ENCODE measurements at regions not wholly inside any gene's neighbourhood (a gene's known extent, or its start where the extent isn't known, plus 50 kb on each side); places are given as distances from the start of the nearest gene placed in this dataset.
"Not testable (repeated sequence)": the region's sequence is repeated elsewhere in the genome, so short reads cannot be mapped to it uniquely, and the experiment has no call there.

GRCh38 chr12:59357811-59358210 lies 238.0 kb upstream of the SLC16A7 start:
- no peak for ATAC-seq
- Mint-ChIP-seq H3K27me3 (ENCODE audit: low read depth) (no peaks in the 10 kb centered on the region), H3K4me3 (no peak overlapping the region), H3K9me3 (no peaks in the 10 kb centered on the region), H3K36me3 (ENCODE audit: insufficient read depth) (no peaks in the 10 kb centered on the region), H3K4me1 (ENCODE audit: low read depth) (no peaks in the 10 kb centered on the region)
- DNase-seq = no peak

DNA sequence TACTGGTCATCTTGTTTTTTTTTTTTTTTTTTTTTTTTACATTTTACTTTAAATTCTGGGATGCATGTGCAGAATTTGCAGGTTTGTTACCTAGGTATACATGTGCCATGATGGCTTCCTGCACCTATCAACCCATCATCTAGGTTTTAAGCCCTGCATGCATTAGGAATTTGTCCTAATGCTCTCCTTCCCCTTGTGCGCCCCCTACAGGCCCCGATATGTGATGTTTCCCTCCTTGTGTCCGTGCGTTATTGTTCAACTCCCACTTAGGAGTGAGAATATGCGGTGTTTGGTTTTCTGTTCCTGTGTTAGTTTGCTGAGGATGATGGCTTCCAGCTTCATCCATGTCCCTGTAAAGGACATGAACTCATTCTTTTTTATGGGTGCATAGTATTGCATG lies 249.6 kb upstream of the SLC16A7 start:
- not testable (repeated sequence) for H3K36me3 Mint-ChIP-seq (ENCODE audit: insufficient read depth); H3K27me3 Mint-ChIP-seq (ENCODE audit: low read depth); H3K4me3 Mint-ChIP-seq; DNase-seq; H3K4me1 Mint-ChIP-seq (ENCODE audit: low read depth); ATAC-seq
- peaks cover 10% of the 10 kb centered on the region for H3K9me3 Mint-ChIP-seq

DNA sequence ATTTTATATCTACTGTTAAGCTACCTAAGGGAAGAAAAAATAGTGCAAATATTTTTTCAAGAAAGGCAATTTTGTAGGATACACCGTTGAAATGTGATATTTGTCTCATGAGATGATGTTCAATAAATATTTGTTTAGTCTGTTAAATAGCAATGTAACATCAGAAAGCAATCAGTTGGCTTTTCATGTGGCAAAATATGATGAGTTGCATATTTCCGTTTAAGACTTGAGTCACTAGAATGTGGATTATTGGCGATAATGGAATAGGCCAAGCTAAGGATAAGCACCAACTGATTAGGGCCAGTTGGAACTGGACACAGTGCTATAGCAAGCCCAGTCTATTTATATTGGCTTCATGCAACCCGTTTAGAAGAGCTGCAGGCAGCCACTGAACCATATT lies 250.4 kb upstream of the SLC16A7 start:
- no peaks in the 10 kb centered on the region for H3K4me1 Mint-ChIP-seq (ENCODE audit: low read depth)
- no peak overlapping the region for H3K4me3 Mint-ChIP-seq
- DNase-seq (no peak), ATAC-seq (no peak)
- no peaks in the 10 kb centered on the region for H3K36me3 Mint-ChIP-seq (ENCODE audit: insufficient read depth)
- H3K9me3 Mint-ChIP-seq = peaks cover 10% of the 10 kb centered on the region
- no peaks in the 10 kb centered on the region for H3K27me3 Mint-ChIP-seq (ENCODE audit: low read depth)

GRCh38 chr12:59344224-59344623 lies 251.6 kb upstream of the SLC16A7 start:
- DNase-seq = no peak
- no peaks in the 10 kb centered on the region for H3K36me3 Mint-ChIP-seq (ENCODE audit: insufficient read depth)
- peaks cover 15% of the 10 kb centered on the region for H3K9me3 Mint-ChIP-seq
- ATAC-seq = no peak
- no peak overlapping the region for H3K4me3 Mint-ChIP-seq
- no peaks in the 10 kb centered on the region for H3K27me3 Mint-ChIP-seq (ENCODE audit: low read depth)
- H3K4me1 Mint-ChIP-seq (ENCODE audit: low read depth) = no peaks in the 10 kb centered on the region

DNA sequence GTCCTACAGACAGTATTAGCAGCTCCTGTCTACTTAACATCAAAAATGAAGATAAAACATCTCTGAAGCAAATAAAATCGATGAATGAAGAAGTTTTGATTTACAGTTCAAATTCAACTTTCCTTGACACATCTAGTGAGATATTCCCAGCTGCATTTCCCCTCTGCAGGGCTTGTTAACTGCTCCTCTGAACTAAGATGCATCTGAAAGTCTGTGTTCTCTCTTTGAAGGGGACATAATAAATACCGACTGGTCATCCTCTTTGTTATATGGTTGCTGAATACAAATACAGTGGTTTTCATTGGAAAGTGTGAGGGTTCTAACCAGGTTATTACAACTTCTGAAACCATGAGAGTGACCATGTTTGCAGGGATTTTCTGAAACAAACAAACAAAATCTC lies 266.4 kb upstream of the SLC16A7 start:
- no peaks in the 10 kb centered on the region for H3K36me3 Mint-ChIP-seq (ENCODE audit: insufficient read depth)
- no peak for DNase-seq
- H3K4me3 Mint-ChIP-seq = no peak overlapping the region
- no peak for ATAC-seq
- H3K27me3 Mint-ChIP-seq (ENCODE audit: low read depth) = no peaks in the 10 kb centered on the region
- H3K9me3 Mint-ChIP-seq = no peaks in the 10 kb centered on the region
- H3K4me1 Mint-ChIP-seq (ENCODE audit: low read depth) = no peaks in the 10 kb centered on the region

DNA sequence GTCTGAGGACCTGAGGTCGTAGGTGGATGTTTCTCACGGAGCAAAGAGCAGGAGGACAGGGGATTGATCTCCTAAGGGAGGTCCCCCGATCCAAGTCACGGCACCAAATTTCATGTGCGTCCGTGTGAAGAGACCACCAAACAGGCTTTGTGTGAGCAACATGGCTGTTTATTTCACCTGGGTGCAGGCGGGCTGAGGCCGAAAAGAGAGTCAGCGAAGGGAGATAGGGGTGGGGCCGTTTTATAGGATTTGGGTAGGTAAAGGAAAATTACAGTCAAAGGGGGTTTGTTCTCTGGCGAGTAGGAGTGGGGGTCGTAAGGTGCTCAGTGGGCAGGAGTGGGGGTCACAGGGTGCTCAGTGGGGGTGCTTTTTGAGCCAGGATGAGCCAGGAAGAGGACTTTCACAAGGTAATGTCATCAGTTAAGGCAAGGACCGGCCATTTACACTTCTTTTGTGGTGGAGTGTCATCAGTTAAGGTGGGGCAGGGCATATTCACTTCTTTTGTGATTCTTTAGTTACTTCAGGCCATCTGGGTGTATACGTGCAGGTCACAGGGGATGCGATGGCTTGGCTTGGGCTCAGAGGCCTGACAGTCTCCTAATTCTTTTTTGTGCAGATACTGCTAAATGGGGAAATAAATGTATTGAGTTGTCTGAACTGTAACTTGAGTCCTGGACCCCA lies 267.3 kb upstream of the SLC16A7 start:
- H3K9me3 Mint-ChIP-seq; ATAC-seq; H3K36me3 Mint-ChIP-seq (ENCODE audit: insufficient read depth): not testable (repeated sequence)

GRCh38 chr12:59326457-59326856 lies 269.4 kb upstream of the SLC16A7 start:
- not testable (repeated sequence) for H3K9me3 Mint-ChIP-seq; H3K4me3 Mint-ChIP-seq; H3K4me1 Mint-ChIP-seq (ENCODE audit: low read depth); ATAC-seq; H3K36me3 Mint-ChIP-seq (ENCODE audit: insufficient read depth); DNase-seq; H3K27me3 Mint-ChIP-seq (ENCODE audit: low read depth)

More for the DNA sequence above, 267.3 kb upstream of the SLC16A7 start:
- DNase-seq; H3K4me1 Mint-ChIP-seq (ENCODE audit: low read depth); H3K27me3 Mint-ChIP-seq (ENCODE audit: low read depth); H3K4me3 Mint-ChIP-seq: not testable (repeated sequence)

DNA sequence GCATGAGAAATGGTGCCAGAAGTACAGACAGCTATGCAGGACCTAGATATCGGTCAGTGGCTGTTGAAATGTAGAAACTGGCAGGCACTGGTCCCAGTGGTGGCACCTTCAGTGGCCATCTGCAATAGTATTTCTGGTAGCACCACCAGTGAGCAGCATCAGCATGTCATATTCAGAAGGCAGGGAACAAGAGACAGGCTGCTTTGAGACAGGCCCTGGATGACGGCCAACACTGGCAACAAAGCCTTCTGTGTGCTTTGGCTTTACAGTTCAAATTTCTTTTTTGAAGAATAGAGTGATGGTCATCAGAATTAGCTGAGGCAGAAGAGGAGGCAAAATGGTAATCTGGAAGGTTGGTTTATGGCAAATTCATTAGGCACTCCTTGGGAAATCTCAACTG lies 273.4 kb upstream of the SLC16A7 start:
- H3K27me3 Mint-ChIP-seq (ENCODE audit: low read depth) = no peaks in the 10 kb centered on the region
- no peaks in the 10 kb centered on the region for H3K4me1 Mint-ChIP-seq (ENCODE audit: low read depth)
- H3K9me3 Mint-ChIP-seq = no peaks in the 10 kb centered on the region
- ATAC-seq (no peak), DNase-seq (no peak)
- no peak overlapping the region for H3K4me3 Mint-ChIP-seq
- H3K36me3 Mint-ChIP-seq (ENCODE audit: insufficient read depth) = no peaks in the 10 kb centered on the region

- DNase-seq (no peak), ATAC-seq (no peak)
- Mint-ChIP-seq H3K36me3 (ENCODE audit: insufficient read depth) (no peaks in the 10 kb centered on the region), H3K27me3 (ENCODE audit: low read depth) (no peaks in the 10 kb centered on the region), H3K9me3 (no peaks in the 10 kb centered on the region), H3K4me1 (ENCODE audit: low read depth) (no peaks in the 10 kb centered on the region), H3K4me3 (no peak overlapping the region)
These were observed 274.6 kb upstream of the SLC16A7 start for GRCh38 chr12:59321278-59321677.

DNA sequence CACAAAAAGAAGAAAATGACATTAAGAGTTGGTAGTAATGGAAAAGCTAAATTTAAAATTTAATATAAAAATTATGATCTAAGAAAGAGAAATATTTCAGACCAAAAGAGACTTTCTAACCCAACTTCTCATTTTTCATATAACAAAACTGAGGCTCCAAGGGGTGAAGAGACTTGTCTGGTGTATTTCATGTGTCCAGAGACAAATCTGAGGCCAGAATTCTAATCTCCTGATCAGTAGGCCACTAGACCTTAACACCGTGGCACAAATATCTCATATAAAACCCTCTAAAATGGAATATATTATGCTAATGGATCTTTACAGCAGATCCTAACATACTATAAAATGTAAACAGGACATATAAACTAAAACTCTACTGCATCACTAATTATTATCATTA lies 275.7 kb upstream of the SLC16A7 start:
- Mint-ChIP-seq H3K9me3 (no peaks in the 10 kb centered on the region), H3K27me3 (ENCODE audit: low read depth) (no peaks in the 10 kb centered on the region), H3K36me3 (ENCODE audit: insufficient read depth) (no peaks in the 10 kb centered on the region), H3K4me3 (no peak overlapping the region), H3K4me1 (ENCODE audit: low read depth) (no peaks in the 10 kb centered on the region)
- no peak for ATAC-seq
- no peak for DNase-seq

DNA sequence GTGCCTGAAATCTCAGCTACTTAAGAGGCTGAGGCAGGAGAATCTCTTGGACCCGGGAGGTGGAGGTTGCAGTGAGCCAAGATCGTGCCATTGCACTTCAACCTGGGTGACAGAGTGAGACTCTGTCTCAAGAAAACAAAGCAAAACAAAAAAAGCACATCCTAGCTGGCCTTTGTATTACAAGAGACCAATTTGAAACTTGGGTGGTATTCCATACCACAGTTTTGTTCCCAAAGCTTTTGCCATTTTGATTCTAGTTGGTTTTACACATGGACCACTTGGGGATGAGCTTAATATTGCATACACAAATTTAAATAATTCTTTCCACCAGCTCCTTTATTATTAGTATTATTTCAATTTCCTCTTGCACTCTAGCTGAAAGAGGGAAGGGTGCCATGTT lies 276.9 kb upstream of the SLC16A7 start:
- Mint-ChIP-seq H3K9me3 (no peaks in the 10 kb centered on the region), H3K4me1 (ENCODE audit: low read depth) (no peaks in the 10 kb centered on the region), H3K36me3 (ENCODE audit: insufficient read depth) (no peaks in the 10 kb centered on the region), H3K4me3 (no peak overlapping the region), H3K27me3 (ENCODE audit: low read depth) (no peaks in the 10 kb centered on the region)
- ATAC-seq (no peak), DNase-seq (no peak)

- Mint-ChIP-seq H3K36me3 (ENCODE audit: insufficient read depth) (no peaks in the 10 kb centered on the region), H3K4me3 (no peak overlapping the region), H3K9me3 (no peaks in the 10 kb centered on the region), H3K27me3 (ENCODE audit: low read depth) (no peaks in the 10 kb centered on the region), H3K4me1 (ENCODE audit: low read depth) (no peaks in the 10 kb centered on the region)
- no peak for DNase-seq
- ATAC-seq = no peak
These were observed 278.2 kb upstream of the SLC16A7 start for GRCh38 chr12:59317598-59317997.

DNA sequence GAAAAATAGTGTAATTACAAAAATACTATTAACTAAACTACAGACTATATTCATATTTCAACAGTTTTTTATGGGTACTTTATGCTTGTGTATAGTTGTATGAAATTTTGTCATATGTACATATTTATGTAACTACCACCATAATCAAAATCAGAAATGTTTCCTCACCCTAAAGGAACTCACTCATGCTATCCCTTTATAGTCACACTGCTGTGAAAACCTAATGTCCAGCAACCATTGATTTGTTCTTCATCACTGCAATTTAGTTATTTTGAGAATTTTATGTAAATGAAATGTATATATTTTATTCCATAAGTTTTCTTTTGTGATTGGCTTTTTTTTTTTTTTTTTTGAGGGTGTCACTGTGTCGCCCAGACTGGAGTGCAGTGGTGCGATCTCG lies 278.9 kb upstream of the SLC16A7 start:
- Mint-ChIP-seq H3K9me3 (peaks cover 5% of the 10 kb centered on the region), H3K4me3 (no peak overlapping the region), H3K36me3 (ENCODE audit: insufficient read depth) (no peaks in the 10 kb centered on the region), H3K4me1 (ENCODE audit: low read depth) (no peaks in the 10 kb centered on the region), H3K27me3 (ENCODE audit: low read depth) (no peaks in the 10 kb centered on the region)
- ATAC-seq (no peak), DNase-seq (no peak)

GRCh38 chr12:59316354-59316753 lies 279.5 kb upstream of the SLC16A7 start:
- not testable (repeated sequence) for DNase-seq; H3K27me3 Mint-ChIP-seq (ENCODE audit: low read depth); H3K4me3 Mint-ChIP-seq; ATAC-seq; H3K9me3 Mint-ChIP-seq; H3K36me3 Mint-ChIP-seq (ENCODE audit: insufficient read depth); H3K4me1 Mint-ChIP-seq (ENCODE audit: low read depth)

- ATAC-seq = no peak
- H3K9me3 Mint-ChIP-seq = peaks cover 13% of the 10 kb centered on the region
These were observed 281.6 kb upstream of the SLC16A7 start for GRCh38 chr12:59314209-59314608.

More at GRCh38 chr12:59314209-59314608, 281.6 kb upstream of the SLC16A7 start:
- no peaks in the 10 kb centered on the region for H3K4me1 Mint-ChIP-seq (ENCODE audit: low read depth)
- DNase-seq = no peak
- no peaks in the 10 kb centered on the region for H3K27me3 Mint-ChIP-seq (ENCODE audit: low read depth)
- no peaks in the 10 kb centered on the region for H3K36me3 Mint-ChIP-seq (ENCODE audit: insufficient read depth)
- H3K4me3 Mint-ChIP-seq = no peak overlapping the region

Measured in activated T-cell treated with anti-CD3 and anti-CD28 coated beads, Interleukin-2, amount 50 U/mL, for 4 hours (primary cell).